HG02759 (cell line): ENCODE measurements at regions not wholly inside any gene's neighbourhood (a gene's known extent, or its start where the extent isn't known, plus 50 kb on each side); places are given as distances from the start of the nearest gene placed in this dataset.

Source experiments
- ATAC-seq: cut with Tn5 transposase; IDR thresholded peaks from one replicate; pipeline ENCODE4 v1.9.1; 2021; ENCODE audit warnings: mild to moderate bottlenecking, moderate library complexity; ENCODE audit not compliant: unreplicated experiment

DNA sequence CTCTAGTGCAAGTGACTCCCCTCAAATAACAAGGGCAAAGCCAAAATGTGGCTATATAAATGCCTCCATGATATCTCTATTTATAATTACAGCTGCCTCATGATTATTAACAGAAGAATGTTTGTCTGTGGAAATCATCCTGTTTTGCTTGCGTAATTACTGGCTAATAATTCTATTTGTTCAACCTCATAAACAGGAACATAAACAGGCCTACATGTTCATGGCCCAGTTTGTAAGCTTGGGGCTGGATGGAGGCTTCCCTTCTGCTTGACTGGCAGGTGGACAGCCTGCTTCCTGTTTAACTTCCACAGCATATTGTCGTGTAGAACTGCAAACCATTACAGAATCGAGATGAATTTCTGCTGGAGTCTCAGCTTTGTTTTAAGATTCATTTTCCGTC lies 766.0 kb upstream of the MAP3K7 start:
- ATAC-seq: no peak

GRCh38 chr6:91352321-91352720 lies 765.4 kb upstream of the MAP3K7 start:
- no peak for ATAC-seq

DNA sequence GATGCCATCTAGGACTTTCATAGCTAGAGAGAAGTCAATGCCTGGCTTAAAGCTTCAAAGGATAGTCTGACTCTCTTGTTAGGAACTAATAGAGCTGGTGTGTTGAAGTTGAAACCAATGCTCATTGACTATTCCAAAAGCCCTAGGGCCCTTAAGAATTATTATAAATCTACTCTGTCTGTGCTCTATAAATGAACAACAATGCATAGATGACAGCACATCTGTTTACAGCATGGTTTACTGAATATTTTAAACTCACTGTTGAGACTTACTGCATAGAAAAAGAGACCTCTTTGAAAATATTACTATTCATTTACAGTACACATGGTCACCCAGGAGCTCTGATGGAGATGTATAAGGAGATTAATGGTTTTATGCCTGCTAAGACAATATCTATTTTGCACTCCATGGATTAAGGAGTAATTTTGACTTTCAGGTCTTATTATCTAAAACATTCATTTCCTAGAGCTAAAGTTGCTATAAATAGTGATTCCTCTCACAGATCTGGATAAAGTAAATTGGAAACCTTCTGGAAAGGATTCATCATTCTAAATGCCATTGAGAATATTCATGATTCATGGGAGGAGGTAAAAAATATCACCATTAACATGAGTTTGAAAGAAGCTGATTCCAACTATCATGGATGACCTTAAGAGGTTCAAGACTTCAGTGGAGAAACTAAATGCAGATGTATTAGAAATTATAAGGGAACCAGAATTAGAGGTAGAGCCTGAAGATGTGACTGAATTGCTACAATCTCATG lies 763.5 kb upstream of the MAP3K7 start:
- no peak for ATAC-seq

- no peak for ATAC-seq
Observed at GRCh38 chr6:91341473-91341872, 754.6 kb upstream of the MAP3K7 start.

- no peak for ATAC-seq
Observed at GRCh38 chr6:91340896-91341395, 754.1 kb upstream of the MAP3K7 start.

DNA sequence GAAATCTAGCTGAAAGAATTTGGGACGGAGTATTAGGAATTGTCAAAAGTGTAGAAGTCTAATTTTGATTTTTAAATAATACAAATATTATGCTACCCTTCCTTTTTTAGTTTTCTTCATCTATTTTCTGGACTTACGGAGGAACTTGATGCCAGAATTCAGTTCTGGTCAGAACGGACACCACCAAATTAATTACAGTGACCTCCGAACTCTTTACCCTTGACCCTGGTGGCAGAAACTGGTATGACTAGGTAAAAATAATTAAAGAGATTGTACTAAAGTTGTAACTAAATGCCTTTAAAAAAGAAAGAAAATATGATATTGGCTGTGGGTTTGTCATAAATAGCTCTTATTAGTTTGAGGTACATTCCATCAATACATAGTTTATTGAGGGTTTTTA lies 751.1 kb upstream of the MAP3K7 start:
- no peak for ATAC-seq

DNA sequence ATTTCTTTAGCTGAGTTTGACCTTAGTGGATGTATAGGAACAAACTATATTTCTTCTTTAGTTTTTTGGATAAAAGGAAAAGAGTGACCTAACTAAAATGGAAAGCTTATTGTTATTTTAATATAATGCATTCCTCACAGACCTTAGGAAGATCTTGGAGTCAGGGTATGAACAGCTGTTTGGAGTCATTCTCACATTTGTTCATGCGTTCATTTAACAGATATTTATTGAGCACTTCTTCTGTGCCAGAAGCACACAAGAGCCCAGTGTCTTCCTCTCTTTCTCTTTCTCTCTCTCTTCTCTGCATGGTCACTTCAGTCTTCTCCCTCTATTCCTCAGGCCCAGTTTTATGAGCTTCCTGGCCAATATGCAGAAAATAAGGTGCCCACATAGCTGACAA lies 744.0 kb upstream of the MAP3K7 start:
- no peak for ATAC-seq

DNA sequence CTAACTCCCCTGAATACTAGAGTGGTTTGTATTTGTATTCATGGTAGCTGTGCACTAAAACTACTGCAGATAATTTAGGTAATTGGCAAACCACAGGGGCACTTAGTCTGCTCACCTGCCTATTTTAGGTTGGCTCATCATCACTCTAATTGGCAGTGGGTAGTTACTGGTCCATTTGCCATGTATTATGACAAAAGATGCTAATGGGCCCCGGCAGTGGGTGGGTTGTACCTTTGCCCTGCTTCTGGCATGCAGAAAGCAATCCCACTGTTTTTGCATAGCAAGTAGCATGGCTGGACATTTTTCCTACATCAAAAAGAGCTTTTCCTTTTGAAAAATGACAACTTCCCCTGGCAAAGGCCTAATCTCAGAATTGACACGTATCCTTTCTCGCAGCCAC lies 741.4 kb upstream of the MAP3K7 start:
- no peak for ATAC-seq

GRCh38 chr6:91324711-91325110 lies 737.8 kb upstream of the MAP3K7 start:
- no peak for ATAC-seq

- no peak for ATAC-seq
Observed at GRCh38 chr6:91317984-91318383, 731.1 kb upstream of the MAP3K7 start.

- ATAC-seq: no peak
Observed at GRCh38 chr6:91317247-91317835, 730.5 kb upstream of the MAP3K7 start.

GRCh38 chr6:91310178-91310577 lies 723.3 kb upstream of the MAP3K7 start:
- no peak for ATAC-seq

DNA sequence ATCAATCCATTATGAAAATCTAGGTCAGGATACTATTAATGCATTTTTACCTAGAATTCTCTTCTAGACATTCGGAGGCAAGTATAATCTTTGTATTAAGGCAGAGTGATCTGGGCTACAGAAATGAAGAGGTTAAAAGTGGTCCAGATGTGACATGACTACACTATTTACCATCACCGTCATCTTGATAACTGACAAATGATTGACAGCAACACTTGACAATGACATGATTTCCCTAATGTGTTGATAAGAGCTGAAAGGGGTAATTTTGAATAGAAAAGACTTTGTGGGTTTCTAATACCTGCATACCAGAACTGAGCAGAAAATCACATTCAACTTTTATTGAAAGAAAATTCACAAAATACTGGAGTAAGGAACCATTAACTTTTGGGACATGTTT lies 718.9 kb upstream of the MAP3K7 start:
- ATAC-seq: no peak

- ATAC-seq: no peak
Observed at GRCh38 chr6:91304521-91304920, 717.6 kb upstream of the MAP3K7 start.

DNA sequence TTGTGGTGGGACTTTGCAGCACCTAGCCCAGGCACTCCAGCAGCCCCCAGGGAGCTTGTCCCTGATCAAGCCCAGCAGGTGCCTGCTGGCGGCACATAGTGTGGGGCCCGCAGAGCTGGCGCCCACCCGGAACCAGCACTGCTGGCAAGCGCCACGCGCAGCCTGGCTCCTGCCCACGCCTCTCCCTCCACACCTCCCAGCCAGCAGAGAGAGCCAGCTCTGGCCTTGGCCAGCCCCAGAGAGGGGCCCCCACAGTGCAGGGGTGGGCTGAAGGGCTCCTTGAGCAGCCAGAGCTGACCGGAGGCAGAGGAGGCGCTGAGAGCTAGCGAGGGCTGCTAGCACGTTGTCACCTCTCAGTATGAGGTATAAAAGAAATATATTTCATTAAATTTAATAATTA lies 716.5 kb upstream of the MAP3K7 start:
- no peak for ATAC-seq

- no peak for ATAC-seq
Observed at GRCh38 chr6:91299544-91300491, 712.9 kb upstream of the MAP3K7 start.

DNA sequence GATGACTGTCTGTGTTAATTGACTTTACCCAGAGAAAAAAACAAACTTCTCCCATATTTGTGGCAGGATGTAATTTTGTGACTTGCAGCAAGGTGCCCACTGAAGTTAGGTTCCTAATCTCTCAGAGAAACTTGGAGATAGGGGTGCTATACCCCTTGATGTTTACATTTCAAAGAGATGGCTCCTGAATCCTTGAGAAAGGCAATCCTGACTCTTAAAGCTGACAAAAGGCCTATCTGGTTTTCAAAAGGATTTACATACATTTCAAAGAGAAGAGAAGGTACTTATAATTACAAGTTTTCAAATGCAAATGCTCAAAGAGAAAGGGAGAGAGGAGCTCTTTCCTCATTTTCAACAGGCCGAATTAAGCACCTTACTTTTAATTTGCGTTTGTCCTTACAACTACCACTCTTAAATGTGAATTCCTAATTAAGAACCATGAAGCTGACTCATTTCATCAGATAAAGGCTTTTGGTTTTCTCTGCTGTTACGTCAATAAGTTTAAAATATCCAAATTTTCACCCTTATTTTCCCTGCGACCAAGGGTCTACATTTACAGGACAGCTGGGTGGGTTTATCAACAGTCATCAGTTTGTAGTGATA lies 711.8 kb upstream of the MAP3K7 start:
- ATAC-seq: no peak

DNA sequence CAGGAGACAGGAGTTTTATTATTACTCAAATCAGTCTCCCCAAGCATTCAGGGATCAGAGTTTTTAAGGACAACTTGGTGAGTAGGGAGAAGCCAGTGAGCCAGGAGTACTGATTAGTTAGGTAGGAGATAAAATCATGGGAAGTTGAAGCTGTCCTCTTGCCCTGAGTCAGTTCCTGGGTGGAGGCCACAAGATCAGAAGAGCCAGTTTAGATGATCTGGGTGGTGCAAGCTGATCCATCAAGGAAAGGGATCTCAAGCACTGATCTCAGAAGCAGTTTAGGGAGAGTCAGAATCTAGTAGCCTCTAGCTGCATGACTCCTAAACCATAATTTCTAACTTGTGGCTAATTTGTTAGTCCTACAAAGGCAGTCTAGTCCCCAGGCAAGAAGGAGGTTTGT lies 706.5 kb upstream of the MAP3K7 start:
- no peak for ATAC-seq

DNA sequence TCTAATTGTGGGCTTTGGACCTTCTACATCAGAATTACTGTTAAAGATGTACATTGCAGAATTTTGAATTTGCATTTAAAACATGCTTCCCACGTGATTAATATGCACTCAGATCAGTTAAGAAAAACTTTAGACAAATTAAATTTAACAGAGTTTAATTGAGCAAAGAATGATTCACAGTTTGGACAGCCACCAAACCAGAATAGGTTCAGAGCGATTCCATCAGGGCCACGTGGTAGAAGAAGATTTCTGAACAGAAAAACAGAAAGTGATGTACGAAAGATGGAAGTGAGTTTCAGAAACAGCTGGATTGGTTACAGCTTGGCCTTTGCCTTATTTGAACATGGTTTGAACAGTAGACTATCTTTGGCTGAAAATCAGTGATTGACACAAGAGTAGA lies 704.2 kb upstream of the MAP3K7 start:
- ATAC-seq: no peak

DNA sequence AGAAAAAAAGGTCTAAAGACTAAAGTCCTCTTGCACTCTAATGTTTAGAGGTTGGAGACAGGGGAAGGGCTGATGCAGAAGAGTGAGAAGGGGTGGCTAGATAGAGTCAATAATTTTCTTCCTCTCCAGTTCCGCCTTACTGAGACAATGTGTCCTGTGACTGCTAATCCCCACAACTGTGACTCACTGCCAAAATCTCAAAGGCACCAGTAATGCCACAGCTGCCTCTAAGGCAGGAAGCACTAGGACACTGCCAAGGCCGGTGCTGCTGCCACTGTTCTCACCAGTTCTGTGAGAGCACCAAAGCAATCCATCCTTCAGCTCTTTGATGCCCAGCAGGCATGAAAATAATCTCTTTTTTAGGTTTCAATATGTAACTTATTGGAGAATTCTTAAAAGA lies 701.9 kb upstream of the MAP3K7 start:
- no peak for ATAC-seq

- no peak for ATAC-seq
Observed at GRCh38 chr6:91281901-91282300, 695.0 kb upstream of the MAP3K7 start.
